PFSK-1 (cell line): ENCODE measurements at regions not wholly inside any gene's neighbourhood (a gene's known extent, or its start where the extent isn't known, plus 50 kb on each side); places are given as distances from the start of the nearest gene placed in this dataset.

Experiments
- FOXP2 ChIP-seq: optimal IDR thresholded peaks from 2 replicates; pipeline ENCODE3; 2011; ENCODE audit warnings: borderline replicate concordance, control low read depth, inconsistent platforms; ENCODE audit not compliant: insufficient read depth; ENCODE audit errors: extremely low read length, extremely low read depth
- POLR2AphosphoS5 ChIP-seq: IDR thresholded peaks from 2 replicates; pipeline ENCODE4 v1.6.1; 2012; ENCODE audit warnings: low read depth, mild to moderate bottlenecking, control low read depth, low read length, moderate library complexity
- REST ChIP-seq, 2 experiments: IDR thresholded peaks; 2 replicates each; pipeline versions ENCODE4 v1.6.1 to v1.8.0; 2011 to 2012; ENCODE audit warnings: low read depth in 2 of 2, low read length in 2 of 2, control low read depth in 1 of 2, inconsistent platforms in 1 of 2, mild to moderate bottlenecking in 1 of 2, moderate library complexity in 1 of 2; ENCODE audit not compliant: insufficient read depth in 1 of 2
- SIN3A ChIP-seq: IDR thresholded peaks from 2 replicates; pipeline ENCODE4 v1.6.1; 2012; ENCODE audit warnings: mild to moderate bottlenecking, low read length, moderate library complexity, borderline replicate concordance; ENCODE audit not compliant: insufficient read depth
- TAF1 ChIP-seq: IDR thresholded peaks from 2 replicates; pipeline ENCODE4 v1.6.1; 2012; ENCODE audit warnings: low read length, control low read depth, borderline replicate concordance; ENCODE audit not compliant: insufficient read depth

- TF ChIP-seq POLR2AphosphoS5 (no peak), SIN3A (no peak), REST (IDR thresholded peaks at IDR 0.05; ENCODE audit: insufficient read depth in 1 of 2, low read depth in 2 of 2, low read length in 2 of 2) (no peak), FOXP2 (no peak), TAF1 (no peak)
These were observed 266.1 kb upstream of the RAB6C start for GRCh38 chr2:129713337-129713736.

GRCh38 chr2:129716781-129717559 lies 262.5 kb upstream of the RAB6C start:
- TF ChIP-seq FOXP2 (no peak), TAF1 (no peak), SIN3A (no peak), REST (IDR thresholded peaks at IDR 0.05; ENCODE audit: insufficient read depth in 1 of 2, low read depth in 2 of 2, low read length in 2 of 2) (no peak)

GRCh38 chr2:129717560-129718130 lies 261.8 kb upstream of the RAB6C start:
- TF ChIP-seq SIN3A (no peak), POLR2AphosphoS5 (no peak), TAF1 (no peak), FOXP2 (no peak), REST (IDR thresholded peaks at IDR 0.05; ENCODE audit: insufficient read depth in 1 of 2, low read depth in 2 of 2, low read length in 2 of 2) (no peak)

GRCh38 chr2:129719335-129719734 lies 260.1 kb upstream of the RAB6C start:
- TF ChIP-seq REST (IDR thresholded peaks at IDR 0.05; ENCODE audit: insufficient read depth in 1 of 2, low read depth in 2 of 2, low read length in 2 of 2), result no peak
- TF ChIP-seq TAF1, result no peak
- TF ChIP-seq POLR2AphosphoS5, result no peak
- no peak for TF ChIP-seq FOXP2
- TF ChIP-seq SIN3A, result no peak
